Stomach smooth muscle (tissue), 2 donors: ENCODE measurements at regions not wholly inside any gene's neighbourhood (a gene's known extent, or its start where the extent isn't known, plus 50 kb on each side); places are given as distances from the start of the nearest gene placed in this dataset.

Source experiments
- H3K27ac ChIP-seq: one replicate; pipeline ENCODE4 v1.7.0; 2013; ENCODE audit warnings: mild to moderate bottlenecking, low read length, inconsistent platforms
- H3K27me3 ChIP-seq, 2 donors: one replicate each; pipeline ENCODE4 v1.7.0; 2013; ENCODE audit warnings: low read length in 2 of 2; ENCODE audit not compliant: insufficient read depth in 2 of 2, control insufficient read depth in 1 of 2
- H3K36me3 ChIP-seq, 2 donors: one replicate each; pipeline ENCODE4 v1.7.0; 2013; ENCODE audit warnings: low read length in 2 of 2; ENCODE audit not compliant: control insufficient read depth in 2 of 2, insufficient read depth in 2 of 2
- H3K4me1 ChIP-seq: one replicate; pipeline ENCODE4 v1.7.0; 2013; ENCODE audit warnings: low read length; ENCODE audit not compliant: control insufficient read depth, insufficient read depth
- H3K4me3 ChIP-seq, 2 donors: one replicate each; pipeline ENCODE4 v1.7.0; 2013; ENCODE audit warnings: low read length in 2 of 2
- H3K9ac ChIP-seq, 2 donors: one replicate each; pipeline ENCODE4 v1.7.0; 2013; ENCODE audit warnings: low read length in 2 of 2, mild to moderate bottlenecking in 1 of 2
- H3K9me3 ChIP-seq, 2 donors: one replicate each; pipeline ENCODE4 v1.7.0; 2013; ENCODE audit warnings: low read length in 2 of 2; ENCODE audit not compliant: control insufficient read depth in 2 of 2
- donor health status: healthy.
- donor health status: Pancreatic carcinoma.

- no peak overlapping the region for H3K27ac ChIP-seq
- no peaks in the 10 kb centered on the region for H3K4me1 ChIP-seq
- H3K36me3 ChIP-seq, result no peaks in the 10 kb centered on the region
- H3K9me3 ChIP-seq, result no peaks in the 10 kb centered on the region
- no peaks in the 10 kb centered on the region for H3K27me3 ChIP-seq
- no peak overlapping the region for H3K9ac ChIP-seq
- no peak overlapping the region for H3K4me3 ChIP-seq
Measured at GRCh38 chr2:177340158-177340557, 52.4 kb upstream of the AGPS start.

GRCh38 chr2:177342736-177343135 lies 49.8 kb upstream of the AGPS start:
- H3K27ac ChIP-seq, result no peak overlapping the region
- H3K4me1 ChIP-seq, result no peaks in the 10 kb centered on the region
- H3K27me3 ChIP-seq, result no peaks in the 10 kb centered on the region
- H3K9ac ChIP-seq, result no peak overlapping the region
- H3K36me3 ChIP-seq, result no peaks in the 10 kb centered on the region
- no peaks in the 10 kb centered on the region for H3K9me3 ChIP-seq
- H3K4me3 ChIP-seq, result no peak overlapping the region
